ENCODE measurements at regions not wholly inside any gene's neighbourhood (a gene's known extent, or its start where the extent isn't known, plus 50 kb on each side); places are given as distances from the start of the nearest gene placed in this dataset.

DNA sequence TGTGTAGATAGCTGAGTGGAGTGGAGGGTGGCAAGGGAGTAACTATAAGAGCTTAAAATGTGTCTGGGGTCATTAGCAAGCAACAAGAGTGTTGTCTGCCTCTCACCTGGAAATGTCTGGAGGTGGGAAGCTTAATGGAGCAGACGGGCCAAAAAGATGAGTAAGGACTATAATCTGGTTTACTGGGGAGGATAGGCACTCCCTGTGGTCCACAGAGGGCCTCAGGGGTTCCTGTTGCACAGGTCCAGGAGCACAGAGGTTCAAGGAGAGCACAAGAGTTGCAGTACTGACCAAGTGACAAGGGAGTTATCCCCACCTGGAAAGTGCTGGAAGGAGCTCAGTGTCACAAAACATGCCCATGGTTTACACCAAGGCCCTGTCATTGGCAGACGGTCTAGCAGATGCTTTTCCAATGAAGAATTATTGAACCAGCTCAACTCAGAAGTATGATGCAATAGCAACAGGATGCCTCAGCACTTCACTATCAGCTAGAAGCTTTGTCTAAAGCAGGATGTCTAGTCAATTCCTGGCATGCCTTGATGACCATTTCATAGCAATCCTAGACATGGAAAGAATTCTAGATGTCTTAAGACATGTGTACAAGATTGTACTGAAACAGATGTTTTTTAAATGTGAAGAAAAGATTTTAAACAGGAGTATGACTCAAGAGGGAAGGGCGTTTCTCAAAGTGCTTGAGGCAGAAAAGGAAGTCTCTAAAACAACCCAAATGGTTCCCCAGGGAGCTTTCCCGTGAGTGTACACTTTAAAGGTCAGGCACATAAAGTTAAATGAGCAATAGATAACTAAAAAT lies 62.9 kb upstream of the SERPINE2 start:
- TF ChIP-seq, protein P1, sequence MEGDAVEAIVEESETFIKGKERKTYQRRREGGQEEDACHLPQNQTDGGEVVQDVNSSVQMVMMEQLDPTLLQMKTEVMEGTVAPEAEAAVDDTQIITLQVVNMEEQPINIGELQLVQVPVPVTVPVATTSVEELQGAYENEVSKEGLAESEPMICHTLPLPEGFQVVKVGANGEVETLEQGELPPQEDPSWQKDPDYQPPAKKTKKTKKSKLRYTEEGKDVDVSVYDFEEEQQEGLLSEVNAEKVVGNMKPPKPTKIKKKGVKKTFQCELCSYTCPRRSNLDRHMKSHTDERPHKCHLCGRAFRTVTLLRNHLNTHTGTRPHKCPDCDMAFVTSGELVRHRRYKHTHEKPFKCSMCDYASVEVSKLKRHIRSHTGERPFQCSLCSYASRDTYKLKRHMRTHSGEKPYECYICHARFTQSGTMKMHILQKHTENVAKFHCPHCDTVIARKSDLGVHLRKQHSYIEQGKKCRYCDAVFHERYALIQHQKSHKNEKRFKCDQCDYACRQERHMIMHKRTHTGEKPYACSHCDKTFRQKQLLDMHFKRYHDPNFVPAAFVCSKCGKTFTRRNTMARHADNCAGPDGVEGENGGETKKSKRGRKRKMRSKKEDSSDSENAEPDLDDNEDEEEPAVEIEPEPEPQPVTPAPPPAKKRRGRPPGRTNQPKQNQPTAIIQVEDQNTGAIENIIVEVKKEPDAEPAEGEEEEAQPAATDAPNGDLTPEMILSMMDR (conservative IDR thresholded peaks at IDR 0.05; ENCODE audit: low read length) = no peak
- TF ChIP-seq EZH2phosphoT487 (IDR thresholded peaks at IDR 0.05; ENCODE audit: borderline replicate concordance, low read depth, low read length) = no peak
- POLR2A ChIA-PET = interaction anchor here (0.5 kb wide), 1 partner anchor 28 kb away, joined by 5 read pairs; no protein-coding TSS in a partner anchor
- Histone ChIP-seq H3K9me3 (ENCODE audit: low read length) (no peaks in the 10 kb centered on the region), H3K36me3 (ENCODE audit: insufficient read depth, low read length) (no peaks in the 10 kb centered on the region), H3K4me1 (ENCODE audit: insufficient read depth, low read length, poor library complexity, severe bottlenecking) (no peaks in the 10 kb centered on the region), H3K4me2 (ENCODE audit: low read length) (no peak overlapping the region), H3K4me3 (ENCODE audit: low read depth, low read length, poor library complexity, severe bottlenecking) (no peak overlapping the region), H4K20me1 (ENCODE audit: insufficient read depth, low read length) (no peaks in the 10 kb centered on the region), H3K79me2 (ENCODE audit: insufficient read depth, low read depth, low read length) (no peaks in the 10 kb centered on the region), H3K9me2 (ENCODE audit: insufficient read depth, low read length) (peaks cover 4% of the 10 kb centered on the region; the same call in 1 of the 2 replicates), H2AFZ (ENCODE audit: low read length) (no peak overlapping the region), H3K27ac (ENCODE audit: low read depth, low read length, poor library complexity, severe bottlenecking) (no peak overlapping the region)
- no TSS peak for BruUV-seq (replicated peaks)
- CTCF ChIA-PET (ENCODE audit: unreplicated experiment) = no interaction called here
- no peak for DNase-seq (ENCODE audit: low spot score)
- intact Hi-C loops (cut with micrococcal nuclease; ENCODE audit: unreplicated experiment) = no loop called here

DNA sequence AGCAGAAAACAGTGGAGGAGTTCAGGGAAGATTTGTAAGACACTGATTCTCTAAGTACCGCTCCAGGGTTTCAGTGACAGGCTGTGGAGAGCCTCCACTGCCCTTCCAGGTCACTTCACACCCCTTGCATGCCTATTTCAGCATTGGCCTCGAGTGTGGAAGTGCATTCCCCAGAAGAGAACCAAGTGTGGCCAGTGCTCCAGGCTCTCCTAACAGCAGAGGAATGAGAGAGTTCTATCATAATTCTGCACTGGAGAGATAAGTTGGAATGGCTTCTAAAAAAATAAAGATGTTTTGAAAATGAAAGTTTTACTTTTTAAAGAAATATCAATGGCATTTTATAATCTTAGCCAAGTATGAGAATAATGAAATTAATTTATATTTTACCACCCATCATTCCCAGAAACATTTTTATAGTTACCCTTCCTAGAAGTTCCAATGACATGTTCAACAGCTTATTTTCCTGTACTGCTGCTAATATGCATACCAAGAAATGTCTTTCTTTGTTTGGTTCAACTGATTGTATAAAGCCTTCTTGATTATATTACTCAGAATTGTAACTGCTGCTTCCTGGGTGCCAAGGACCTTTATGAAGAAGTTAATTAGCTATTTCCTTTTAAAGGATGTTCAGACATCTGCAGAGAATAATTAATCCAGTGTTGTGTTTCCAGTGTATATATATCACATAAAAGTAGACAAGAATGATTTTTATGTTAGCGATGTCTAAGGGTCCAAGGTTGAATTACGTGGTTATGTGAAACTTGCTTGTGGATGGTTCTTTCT lies 61.0 kb upstream of the SERPINE2 start:
- no TSS peak for BruUV-seq (replicated peaks)
- H3K27ac ChIP-seq (ENCODE audit: low read depth, low read length, poor library complexity, severe bottlenecking) = no peak overlapping the region
- POLR2A ChIA-PET = no interaction called here
- peaks cover 4% of the 10 kb centered on the region; the same call in 1 of the 2 replicates for H3K9me2 ChIP-seq (ENCODE audit: insufficient read depth, low read length)
- no peak overlapping the region for H2AFZ ChIP-seq (ENCODE audit: low read length)
- CTCF ChIA-PET (ENCODE audit: unreplicated experiment) = no interaction called here
- no peak overlapping the region for H3K4me3 ChIP-seq (ENCODE audit: low read depth, low read length, poor library complexity, severe bottlenecking)
- no peaks in the 10 kb centered on the region for H3K36me3 ChIP-seq (ENCODE audit: insufficient read depth, low read length)
- no peak overlapping the region for H3K4me2 ChIP-seq (ENCODE audit: low read length)
- H3K9me3 ChIP-seq (ENCODE audit: low read length) = no peaks in the 10 kb centered on the region
- H3K79me2 ChIP-seq (ENCODE audit: insufficient read depth, low read depth, low read length) = no peaks in the 10 kb centered on the region
- TF ChIP-seq, protein P1 (conservative IDR thresholded peaks at IDR 0.05; ENCODE audit: low read length) = no peak
- no peak for TF ChIP-seq EZH2phosphoT487 (IDR thresholded peaks at IDR 0.05; ENCODE audit: borderline replicate concordance, low read depth, low read length)
- H3K4me1 ChIP-seq (ENCODE audit: insufficient read depth, low read length, poor library complexity, severe bottlenecking) = no peaks in the 10 kb centered on the region
- no peak for DNase-seq (ENCODE audit: low spot score)
- H4K20me1 ChIP-seq (ENCODE audit: insufficient read depth, low read length) = no peaks in the 10 kb centered on the region
- intact Hi-C loops (cut with micrococcal nuclease; ENCODE audit: unreplicated experiment) = no loop called here

Measured in OCI-LY7 (cell line).